ENCODE measurements at regions not wholly inside any gene's neighbourhood (a gene's known extent, or its start where the extent isn't known, plus 50 kb on each side); places are given as distances from the start of the nearest gene placed in this dataset.

- no peak overlapping the region for H3K4me2 ChIP-seq (ENCODE audit: insufficient read depth, low read length)
- no peak overlapping the region for H3K4me3 ChIP-seq (replicated peaks in 1 of 3; ENCODE audit: insufficient read depth in 1 of 3, low read depth in 1 of 3, low read length in 3 of 3)
- TF ChIP-seq FOS (IDR thresholded peaks at IDR 0.05; ENCODE audit: borderline replicate concordance, insufficient read depth, low read length): no peak
- TF ChIP-seq GATA2 (IDR thresholded peaks at IDR 0.05; ENCODE audit: insufficient read depth, insufficient read length, low read depth, low read length): no peak
- no peak for TF ChIP-seq POLR2AphosphoS5 (IDR thresholded peaks at IDR 0.05; ENCODE audit: insufficient read depth, low read depth, low read length)
- TF ChIP-seq MYC (IDR thresholded peaks at IDR 0.05; ENCODE audit: low read depth, low read length): no peak
- TF ChIP-seq POLR2A (IDR thresholded peaks at IDR 0.05; ENCODE audit: low read depth, low read length): no peak
- no peak for TF ChIP-seq JUN (IDR thresholded peaks at IDR 0.05; ENCODE audit: borderline replicate concordance, insufficient read depth, insufficient read length, low read depth)
- no peak for TF ChIP-seq EZH2 (IDR thresholded peaks at IDR 0.05; ENCODE audit: borderline replicate concordance, low read depth, low read length, severe bottlenecking)
- TF ChIP-seq, protein P1, sequence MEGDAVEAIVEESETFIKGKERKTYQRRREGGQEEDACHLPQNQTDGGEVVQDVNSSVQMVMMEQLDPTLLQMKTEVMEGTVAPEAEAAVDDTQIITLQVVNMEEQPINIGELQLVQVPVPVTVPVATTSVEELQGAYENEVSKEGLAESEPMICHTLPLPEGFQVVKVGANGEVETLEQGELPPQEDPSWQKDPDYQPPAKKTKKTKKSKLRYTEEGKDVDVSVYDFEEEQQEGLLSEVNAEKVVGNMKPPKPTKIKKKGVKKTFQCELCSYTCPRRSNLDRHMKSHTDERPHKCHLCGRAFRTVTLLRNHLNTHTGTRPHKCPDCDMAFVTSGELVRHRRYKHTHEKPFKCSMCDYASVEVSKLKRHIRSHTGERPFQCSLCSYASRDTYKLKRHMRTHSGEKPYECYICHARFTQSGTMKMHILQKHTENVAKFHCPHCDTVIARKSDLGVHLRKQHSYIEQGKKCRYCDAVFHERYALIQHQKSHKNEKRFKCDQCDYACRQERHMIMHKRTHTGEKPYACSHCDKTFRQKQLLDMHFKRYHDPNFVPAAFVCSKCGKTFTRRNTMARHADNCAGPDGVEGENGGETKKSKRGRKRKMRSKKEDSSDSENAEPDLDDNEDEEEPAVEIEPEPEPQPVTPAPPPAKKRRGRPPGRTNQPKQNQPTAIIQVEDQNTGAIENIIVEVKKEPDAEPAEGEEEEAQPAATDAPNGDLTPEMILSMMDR (IDR thresholded peaks at IDR 0.05; ENCODE audit: extremely low read depth in 1 of 2, insufficient read depth in 1 of 2, low read depth in 1 of 2, low read length in 2 of 2): no peak
- TF ChIP-seq MAX (IDR thresholded peaks at IDR 0.05; ENCODE audit: insufficient read depth, insufficient read length): no peak
- POLR2A ChIA-PET: no interaction called here
- H3K9ac ChIP-seq (replicated peaks; ENCODE audit: extremely low read depth, insufficient read depth, low read length): no peak overlapping the region
- no peaks in the 10 kb centered on the region for H3K79me2 ChIP-seq (ENCODE audit: control insufficient read depth, insufficient read depth, low read length)
- H3K9me3 ChIP-seq (replicated peaks; ENCODE audit: control insufficient read depth, insufficient read depth, low read length): no peaks in the 10 kb centered on the region
- H3K36me3 ChIP-seq (ENCODE audit: control insufficient read depth in 2 of 2, extremely low read depth in 1 of 2, insufficient read depth in 2 of 2, low read length in 2 of 2): no peaks in the 10 kb centered on the region
- CTCF ChIA-PET: no interaction called here
- H3K27me3 ChIP-seq (ENCODE audit: control insufficient read depth in 2 of 2, insufficient read depth in 2 of 2, low read length in 2 of 2): peaks cover 1 to 2% of the 10 kb centered on the region in 2 experiments
- intact Hi-C loops (cut with micrococcal nuclease) (no loop called here), dilution Hi-C loops (cut with MboI; ENCODE audit: extremely low pct_ligation_motif_present, low sequenced_read_pairs) (no loop called here)
- DNase-seq (ENCODE audit: low read depth, low spot score) (no peak), FAIRE-seq (no peak)
- H3K4me1 ChIP-seq (ENCODE audit: control insufficient read depth, extremely low read depth, insufficient read depth, low read length): no peaks in the 10 kb centered on the region
- H3K9me1 ChIP-seq (replicated peaks; ENCODE audit: control insufficient read depth, extremely low read depth, insufficient read depth, low read length): no peaks in the 10 kb centered on the region
- BruUV-seq (replicated peaks): no TSS peak
- no peaks in the 10 kb centered on the region for H4K20me1 ChIP-seq (replicated peaks; ENCODE audit: control insufficient read depth, extremely low read depth, insufficient read depth, low read length)
- H2AFZ ChIP-seq (ENCODE audit: low read depth, low read length): no peak overlapping the region
- H3K27ac ChIP-seq (ENCODE audit: insufficient read depth, low read depth, low read length): no peak overlapping the region
These were observed 487.4 kb downstream of the ZNF608 start for GRCh38 chr5:124259017-124259416.

Measured in endothelial cell of umbilical vein (primary cell).